ENCODE measurements at regions not wholly inside any gene's neighbourhood (a gene's known extent, or its start where the extent isn't known, plus 50 kb on each side); places are given as distances from the start of the nearest gene placed in this dataset.

DNA sequence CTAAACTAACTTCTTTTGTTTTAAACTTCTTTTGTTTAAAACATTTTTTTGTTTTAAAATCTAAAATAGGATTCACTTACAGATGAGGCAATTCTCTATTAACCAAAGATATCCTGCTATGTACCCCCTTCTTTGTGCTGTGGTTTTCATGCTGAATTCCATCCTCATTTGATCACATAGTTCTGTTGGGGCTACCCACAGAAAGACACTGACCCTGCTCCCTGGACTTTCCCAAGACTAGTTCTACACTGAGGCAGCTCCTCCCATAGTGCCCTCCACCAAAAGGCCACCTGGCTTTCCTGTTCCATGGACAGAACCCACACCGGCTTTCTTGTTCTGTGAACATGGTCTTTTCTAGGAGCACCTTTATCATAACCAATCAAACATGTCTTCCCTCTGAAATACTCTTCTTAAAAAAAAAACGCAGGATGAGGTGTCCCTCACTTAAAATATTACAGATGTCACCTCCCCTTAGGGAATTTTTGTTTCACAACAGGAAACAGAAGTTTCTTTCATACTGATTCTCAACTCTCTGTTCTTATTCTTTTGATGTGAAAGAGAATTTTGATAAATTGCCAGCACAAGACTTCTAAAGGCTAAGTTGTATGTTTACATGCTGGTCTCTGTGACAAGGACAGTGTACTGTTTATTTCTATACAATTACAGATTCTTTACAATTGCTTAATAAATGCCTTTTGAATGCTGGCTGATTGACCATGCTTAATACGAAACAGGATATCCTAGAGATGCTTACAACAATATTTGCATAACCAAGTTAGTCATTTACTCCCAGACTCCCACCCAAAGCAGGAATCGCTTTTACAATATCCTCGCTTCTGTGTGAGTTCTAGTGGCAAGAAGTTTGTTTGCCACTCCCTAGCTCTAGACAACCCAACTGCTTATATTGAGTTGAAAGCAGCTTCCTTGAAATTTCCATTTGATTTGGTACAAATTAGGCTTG is 300.4 kb downstream of the DTWD2 start:
- DNase-seq = no peak

DNA sequence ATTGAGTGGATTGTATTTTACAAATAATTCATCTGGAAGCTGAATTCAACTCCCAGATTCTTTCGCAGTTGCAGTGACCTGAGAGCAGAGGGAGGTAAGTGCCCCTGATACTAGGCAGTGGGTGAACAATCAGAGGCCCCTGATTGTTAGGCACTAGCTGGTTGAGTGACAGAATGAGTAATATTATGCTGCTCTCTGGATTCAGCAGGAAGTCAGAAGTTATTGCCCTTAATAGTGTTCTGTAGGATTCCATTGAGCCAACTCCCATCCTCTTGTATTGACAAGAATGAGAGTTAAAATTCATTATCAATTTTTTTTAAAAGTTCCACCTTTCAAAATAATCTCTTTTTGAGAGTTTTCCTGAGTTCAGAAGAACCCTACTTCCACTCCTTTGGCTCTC is 301.2 kb downstream of the DTWD2 start:
- no peak for DNase-seq

DNA sequence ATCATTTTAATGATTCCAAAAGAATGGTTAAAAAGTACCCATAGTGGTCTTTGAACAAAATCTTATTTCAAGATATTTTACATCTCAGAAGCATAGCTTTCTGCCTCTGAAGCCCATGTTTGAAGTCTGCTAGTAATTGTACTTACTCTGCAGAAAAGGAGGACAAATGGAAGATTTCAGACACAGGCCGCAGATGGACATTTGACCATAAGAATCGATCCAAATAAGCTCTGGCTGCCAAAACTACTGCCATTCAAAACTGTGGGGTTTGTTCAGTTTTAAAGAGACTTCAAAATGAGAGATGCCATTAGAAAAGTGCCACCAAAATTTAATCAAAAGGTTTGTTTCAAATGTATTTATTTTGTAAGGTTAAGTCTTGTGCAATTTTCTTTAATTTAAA is 306.7 kb downstream of the DTWD2 start:
- no peak for DNase-seq

DNA sequence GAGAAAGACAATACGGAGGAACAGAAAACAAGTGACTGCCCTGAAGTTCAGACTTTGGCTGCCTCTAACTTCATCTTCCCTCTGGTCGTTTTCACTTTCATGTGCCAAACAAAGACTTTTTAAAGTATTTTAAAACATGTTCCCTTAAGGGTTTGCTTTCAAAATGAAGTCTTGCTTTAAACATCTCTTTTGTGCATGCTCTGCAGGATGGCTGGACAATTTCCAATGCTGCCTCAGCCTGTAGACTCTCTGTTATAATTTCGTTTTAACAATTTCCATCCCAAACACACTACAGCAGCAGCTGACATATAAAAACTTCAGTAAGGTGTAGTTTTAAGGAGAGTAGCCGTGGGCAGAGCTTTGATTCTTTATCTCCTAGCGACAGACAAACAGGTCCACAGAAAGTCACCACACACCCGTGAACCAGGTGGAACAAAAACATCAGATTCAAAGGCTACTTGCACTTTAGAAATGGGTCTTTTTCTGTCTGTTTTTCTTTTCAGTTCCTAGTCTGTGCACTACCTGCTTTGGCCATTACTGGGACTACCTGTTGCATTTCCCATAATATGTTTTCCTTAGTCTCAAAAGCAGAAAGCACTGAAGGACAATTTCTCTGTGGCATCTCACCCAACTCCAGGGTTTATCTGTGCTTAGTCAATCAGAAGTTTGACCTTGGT is 308.9 kb downstream of the DTWD2 start:
- DNase-seq = no peak

DNA sequence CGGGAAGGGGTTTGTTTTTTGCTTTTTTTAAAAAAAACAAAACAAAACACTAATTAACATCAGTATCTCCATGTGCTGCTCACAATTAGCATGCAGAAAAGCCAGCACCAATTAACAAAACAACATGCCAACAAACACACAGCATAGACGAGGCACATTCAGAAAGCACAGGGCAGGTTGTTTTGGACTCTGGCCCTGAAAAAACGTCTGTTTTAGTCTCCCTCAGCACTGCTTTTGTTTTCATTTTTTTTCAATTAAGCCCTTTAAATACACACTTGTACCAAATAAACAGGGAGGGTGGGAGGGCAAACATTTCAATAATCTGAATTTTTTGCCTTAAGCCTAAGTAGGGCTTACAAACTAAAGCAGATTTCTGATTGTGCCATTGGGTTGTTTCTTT is 309.6 kb downstream of the DTWD2 start:
- DNase-seq = no peak

DNA sequence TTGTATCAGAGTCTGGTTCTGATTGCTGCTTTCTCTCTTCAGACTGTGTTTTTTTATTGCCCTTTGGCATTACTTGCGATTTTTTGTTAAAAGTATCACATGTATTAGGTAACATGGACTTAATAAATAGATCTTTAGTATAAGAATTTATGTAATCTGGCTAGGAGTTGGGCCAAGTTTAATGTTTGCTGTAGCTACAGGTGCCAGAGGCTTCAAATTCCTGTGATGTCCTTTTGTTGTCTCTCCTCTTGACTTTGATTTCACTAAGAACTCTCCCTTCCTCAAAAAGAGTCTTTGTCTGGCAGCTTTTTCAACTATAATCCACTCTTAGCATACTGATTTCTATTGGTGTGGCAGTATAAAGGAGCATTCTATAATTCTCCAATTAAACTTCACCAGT is 313.1 kb downstream of the DTWD2 start:
- DNase-seq = no peak

DNA sequence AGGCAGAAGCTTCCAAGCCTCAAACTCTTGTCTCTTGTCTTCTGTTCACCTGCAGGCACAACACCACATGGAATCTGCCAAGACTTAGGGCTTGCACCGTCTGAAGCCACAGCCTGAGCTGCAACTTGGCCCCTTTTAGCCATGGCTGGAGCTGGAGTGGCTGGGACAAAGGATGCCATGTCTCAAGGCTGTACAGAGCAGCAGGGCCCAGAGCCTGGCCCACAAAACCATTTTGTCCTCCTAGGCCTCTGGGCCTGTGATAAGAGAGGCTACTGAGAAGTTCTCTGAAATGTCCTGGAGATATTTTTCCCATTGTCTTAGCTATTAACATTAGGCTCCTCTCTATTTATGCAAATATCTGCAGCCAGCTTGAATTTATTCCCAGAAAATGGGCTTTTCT is 330.8 kb downstream of the DTWD2 start:
- DNase-seq = no peak

DNA sequence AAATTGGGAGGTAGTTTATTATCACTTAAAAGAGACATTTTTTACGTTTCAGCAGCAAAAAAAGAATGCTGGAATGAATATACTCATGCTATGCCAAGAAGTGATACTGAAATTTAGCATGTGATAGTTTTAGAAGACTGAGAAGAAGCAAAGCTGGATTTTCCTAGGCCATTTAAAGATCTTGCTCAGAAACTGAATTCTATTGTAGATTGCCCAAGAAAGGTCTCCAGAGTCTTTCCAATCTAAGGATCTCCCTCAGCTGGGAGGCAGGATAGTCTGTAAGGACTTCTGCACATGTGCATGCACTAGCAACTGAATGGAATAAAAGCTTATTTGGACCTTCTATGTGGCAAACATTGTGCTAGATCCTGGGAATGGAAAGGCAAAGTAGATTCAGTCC is 334.5 kb downstream of the DTWD2 start:
- DNase-seq = no peak

DNA sequence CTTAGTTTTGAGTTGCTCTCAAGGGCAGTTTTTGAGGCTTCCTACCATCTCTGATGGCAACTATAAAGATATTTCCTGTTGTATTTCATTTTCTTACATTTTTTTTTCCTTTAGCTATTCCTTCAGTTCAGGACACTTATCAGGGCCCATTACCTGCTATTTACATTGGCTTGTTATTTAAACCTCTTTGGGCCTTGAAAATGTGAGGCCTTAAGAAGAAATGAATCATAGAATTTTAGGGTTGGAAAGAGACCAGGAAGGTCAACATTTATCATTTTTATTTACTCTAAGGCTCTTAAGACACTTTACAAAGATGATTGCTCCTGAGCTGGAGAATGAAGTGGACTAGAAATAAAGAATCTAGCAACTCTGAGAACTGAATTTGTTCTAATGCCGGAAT is 335.2 kb downstream of the DTWD2 start:
- DNase-seq = no peak

DNA sequence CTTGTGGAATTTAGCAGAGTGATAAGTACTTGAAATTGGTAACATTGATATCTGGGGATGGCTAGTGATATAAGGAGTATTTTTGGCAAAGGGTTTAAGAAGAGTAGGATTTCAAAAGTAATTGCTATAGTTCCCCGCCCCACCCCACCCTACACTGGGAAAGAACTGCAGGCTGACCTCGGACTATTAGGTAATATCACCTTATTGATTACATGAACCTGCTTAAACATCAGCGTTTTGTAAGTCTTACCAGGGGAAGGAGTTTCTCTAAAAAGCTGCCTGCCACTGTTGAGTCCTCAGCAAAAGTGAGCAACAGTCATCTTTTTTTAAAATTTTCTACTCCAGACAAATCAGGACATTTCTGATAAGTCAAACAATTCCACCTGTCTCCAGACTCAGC is 337.3 kb downstream of the DTWD2 start:
- DNase-seq = no peak

DNA sequence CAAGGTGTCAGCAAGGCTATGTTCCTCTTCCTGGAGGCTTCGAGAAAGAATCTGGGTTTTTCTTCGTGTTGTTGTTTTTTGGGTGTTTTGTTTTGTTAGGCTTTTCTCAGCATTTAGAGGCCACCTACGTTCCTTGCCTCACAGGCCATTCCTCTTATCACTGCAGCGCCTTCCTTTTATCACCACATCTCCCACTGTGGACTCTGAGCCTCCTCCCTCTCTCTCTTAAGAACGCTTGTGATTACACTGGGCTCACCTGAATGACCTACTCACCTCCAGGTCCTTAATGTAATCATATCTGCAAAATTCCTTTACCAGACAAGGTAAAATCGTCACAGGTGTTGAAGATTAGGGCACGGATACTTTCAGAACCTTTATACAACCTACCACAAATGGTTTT is 340.8 kb downstream of the DTWD2 start:
- DNase-seq = no peak

DNA sequence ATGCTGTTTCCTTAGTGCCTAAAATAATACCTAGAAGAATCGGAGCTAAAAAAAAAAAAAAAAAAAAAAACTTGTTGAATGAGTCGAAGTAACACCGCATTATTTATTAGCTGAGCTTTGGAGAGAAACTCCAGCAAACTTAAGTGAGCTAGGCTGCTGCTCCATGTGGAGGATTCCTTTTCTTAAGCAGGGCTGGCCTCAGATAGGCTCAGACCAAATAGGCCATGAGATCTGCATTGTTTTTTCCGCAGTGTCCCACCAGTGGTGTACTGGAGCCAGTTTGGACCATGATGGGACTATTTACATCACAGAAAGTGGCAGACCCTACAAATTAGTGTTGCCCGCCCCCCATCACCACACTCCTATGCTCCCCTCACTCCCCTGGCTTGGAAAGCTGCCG is 341.4 kb downstream of the DTWD2 start:
- DNase-seq = no peak

DNA sequence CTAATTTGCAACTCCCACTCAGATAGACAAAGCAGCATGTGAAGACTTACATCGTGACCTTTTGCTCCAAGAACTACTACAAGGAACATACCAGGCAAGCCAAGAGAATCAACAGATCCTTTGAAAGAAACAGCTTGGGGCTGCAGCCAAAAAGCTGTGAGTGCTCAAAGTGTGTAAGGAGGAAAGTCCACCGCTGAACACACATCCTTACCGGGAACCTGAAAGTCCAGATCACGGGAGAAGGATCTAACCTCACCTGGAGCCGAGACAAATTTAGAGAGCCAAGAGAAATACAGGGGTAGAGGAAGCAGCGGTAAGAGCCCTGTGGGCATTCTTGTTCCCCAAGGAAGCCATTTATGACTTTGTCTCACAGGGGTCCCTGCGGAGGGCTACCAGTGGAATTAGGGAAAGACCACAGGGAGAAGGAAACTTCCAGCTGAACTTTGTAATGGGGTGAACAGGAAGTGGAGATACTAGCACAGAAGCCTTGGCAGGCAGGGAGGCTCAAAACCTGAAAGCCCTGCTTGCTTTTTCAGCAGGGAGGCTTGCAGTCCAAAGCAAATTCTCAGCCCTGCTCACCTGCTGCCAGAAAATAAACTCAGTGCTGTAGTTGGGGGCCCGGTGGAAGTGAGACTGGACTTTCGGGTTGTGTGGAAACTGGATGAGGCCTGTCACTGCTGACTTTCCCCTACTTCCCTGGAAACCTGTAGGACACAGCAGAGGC is 350.2 kb downstream of the DTWD2 start:
- no peak for DNase-seq

DNA sequence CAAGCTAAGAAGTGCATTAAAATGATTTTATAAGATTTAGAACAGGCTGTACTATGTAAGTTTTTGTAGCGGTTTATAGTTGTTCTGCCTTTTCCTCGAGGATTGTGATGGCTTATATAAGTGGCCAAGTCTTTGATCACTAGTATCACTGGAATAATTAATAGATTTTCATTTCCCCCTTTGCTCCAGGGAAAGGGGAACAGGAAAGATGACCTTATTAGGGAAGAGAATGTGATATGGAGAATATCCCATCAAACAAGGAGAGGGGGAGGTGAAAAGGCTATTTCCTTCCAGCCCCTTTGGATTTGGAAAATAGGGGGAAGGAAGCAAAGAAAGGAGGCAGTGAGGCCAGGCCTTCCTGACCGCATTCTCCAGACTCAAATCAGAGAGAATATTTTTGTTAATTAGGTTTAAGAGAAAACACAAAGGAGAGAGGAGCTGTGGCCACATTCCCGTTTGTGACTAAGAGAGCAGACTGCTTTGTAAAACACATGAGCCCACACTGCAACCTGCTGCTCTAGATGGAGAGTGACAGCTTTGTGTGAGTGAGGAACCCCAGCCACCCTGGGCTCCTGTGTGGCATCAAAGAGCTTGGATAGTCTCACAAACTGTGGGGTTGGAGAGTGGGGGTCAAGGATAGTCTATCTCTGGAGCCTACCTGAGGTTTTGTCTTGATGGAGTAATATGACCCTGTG is 359.5 kb downstream of the DTWD2 start:
- no peak for DNase-seq

DNA sequence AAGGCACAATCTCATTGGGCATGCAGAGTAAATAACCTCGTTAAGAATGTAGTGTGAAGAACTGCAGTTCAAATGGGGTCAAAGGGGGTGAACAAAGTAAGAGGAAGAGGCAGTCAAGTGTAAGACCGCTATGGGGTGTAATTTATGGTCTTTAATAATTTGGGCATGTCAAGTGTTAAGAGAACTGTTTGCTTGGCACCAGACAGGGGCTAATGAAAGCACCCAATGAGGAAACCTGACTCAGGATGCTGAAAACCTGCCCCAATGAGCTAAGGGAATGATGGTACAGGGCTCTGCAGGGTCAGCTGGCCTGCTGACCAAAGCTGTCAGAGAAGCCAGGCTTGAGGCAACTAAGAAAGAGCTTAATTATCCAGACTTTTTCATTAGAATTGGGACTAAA is 368.1 kb downstream of the DTWD2 start:
- no peak for DNase-seq

DNA sequence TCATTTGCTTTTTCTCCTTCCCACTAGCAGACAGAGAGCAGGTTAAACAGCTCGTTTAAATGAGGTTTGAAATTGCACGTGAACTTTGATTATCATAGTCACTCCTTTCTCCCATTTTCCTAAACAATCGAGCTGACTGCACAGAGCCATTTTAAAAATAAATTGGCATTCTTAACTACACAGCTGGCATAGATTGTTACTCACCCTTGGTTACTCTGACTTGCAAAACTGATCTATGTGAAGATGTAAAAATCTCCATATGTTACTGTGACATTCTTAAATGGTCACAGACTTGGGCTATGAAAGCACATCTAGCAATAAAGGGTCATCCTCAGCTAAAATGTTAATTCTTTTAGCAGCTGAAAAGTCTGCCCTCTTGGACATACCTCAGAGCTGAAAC is 368.5 kb downstream of the DTWD2 start:
- no peak for DNase-seq

DNA sequence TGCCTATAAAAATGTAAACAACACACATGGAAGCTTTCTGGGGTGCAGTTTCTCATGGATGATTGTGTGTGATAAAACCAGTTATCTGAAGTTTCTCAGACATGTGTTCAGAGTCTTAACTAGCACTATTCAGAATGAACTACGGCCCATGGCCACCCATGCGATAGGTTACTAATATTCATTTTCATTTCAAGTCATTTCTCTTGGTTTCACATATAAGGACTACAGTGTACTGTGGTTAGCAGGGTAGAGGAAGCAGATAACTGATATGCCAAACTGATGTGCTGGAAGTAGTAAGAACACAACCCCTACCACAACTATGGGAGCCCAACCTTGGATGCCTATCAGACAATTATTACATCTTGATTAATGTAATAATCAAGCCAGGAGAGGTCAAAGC is 372.1 kb downstream of the DTWD2 start:
- DNase-seq = no peak

DNA sequence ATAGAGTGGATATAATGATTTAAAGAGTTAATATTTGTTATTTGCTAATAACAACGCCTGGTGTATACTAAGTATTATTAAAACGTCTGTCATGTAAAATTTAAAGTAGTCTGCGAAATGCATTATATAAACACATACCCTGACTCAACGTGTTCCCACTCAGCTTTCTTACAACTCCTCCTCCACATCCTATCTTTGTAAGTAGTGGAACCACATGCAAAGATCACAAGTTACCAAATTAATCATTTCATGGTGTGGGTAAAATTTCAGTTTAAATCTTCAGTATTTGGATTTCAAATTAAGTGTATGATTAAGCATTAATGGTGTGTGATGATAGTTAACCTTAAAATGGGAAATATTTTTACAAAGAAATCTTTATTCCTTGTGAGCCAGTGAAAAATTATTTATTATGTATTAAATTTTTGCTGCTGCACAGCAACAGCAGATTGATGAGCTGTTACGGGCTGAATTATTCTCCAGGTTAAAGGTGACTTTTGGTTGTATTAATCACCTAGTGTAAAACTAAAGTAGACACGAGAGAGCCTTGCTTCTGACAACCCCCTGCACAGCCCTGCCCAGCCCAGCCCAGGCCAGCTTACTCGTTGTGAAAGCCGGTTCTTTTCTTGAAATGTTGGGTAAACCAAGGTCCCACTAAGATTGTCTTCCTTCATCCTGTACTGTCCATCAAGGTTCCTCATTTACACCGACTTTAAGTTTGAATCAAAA is 373.5 kb downstream of the DTWD2 start:
- no peak for DNase-seq

DNA sequence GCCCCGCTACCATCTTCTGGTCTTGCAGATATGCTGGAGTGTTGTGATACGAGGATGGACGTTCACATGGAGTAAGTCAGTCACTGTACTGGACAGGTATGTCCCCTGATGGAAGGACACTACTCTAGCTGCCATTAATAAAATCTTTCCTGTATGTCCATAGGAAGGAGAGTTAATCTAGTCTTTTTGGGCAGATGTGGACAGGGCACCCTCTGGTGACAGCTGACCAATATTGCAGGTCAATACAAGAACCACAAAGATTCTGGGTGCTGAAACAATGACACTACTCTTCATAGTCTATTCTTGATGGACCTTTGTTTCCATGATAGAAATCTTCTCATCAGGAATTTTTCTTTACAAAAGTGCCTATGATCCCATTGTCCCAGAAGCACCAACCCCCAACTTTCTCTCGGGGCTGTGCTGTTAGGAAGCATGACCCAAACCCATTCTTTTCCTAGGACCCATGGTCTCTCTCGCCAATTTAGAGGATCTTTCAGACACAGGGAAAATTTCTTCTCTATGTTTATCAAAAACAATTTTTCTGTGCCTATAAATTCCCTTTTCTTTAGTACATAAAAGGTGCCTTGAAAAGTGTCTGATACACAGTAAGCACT is 376.9 kb downstream of the DTWD2 start:
- DNase-seq = no peak

DNA sequence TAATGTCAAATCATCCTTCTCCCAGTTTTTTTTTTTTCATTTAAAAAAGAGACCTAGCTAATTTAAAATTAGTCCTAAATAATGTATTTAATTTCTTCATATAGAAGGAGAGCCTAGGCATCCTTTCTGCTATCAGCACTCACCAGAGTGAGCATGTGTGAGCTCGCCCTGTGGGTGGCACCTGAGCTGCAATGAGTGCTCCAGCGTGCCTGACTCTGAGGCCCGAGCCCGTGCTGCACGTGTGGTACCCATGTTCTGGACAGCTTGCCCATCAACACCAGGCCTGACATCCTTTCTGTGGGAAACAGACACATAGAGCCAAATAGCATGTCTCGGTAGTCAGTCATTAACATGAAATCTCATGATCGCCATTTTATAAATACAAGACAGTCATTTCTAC is 381.4 kb downstream of the DTWD2 start:
- DNase-seq = no peak

DNA sequence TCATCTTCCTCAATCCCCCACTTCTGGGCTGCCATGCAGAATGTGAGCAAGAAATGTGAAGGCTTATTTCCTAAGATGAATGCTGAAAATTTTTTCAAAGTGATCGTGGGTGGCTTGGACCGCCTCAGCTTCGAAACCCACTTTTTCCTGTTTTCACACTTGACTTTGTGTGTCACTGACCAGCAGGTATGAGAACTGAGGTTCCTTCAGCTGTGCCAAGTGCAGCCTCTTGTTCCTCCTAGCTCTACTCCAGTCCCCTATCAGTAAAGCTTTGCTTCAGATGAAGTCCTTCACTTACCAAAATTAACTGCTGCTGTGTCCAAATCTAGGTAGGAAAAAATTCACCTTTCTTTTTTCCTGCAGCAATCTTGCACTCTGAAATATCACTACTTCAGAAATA is 382.6 kb downstream of the DTWD2 start:
- DNase-seq = no peak

DNA sequence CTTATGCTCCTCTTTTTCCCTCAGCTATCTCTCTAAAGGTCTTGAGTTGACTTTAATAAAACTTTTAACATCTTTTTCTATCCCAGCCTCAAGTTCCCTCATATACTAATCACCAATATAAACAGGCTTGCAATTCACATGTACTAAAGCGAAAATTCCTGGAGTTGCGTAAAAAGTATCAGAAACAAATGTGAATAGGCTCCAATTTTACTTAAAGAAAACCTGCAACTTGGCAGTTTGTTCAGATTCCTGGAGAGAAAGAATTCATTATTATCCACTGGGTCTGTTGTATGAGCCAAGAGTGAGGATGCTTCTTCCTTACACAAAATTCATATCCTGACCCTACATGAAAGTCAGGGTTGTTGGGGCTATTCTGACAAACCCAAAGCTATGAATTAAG is 384.2 kb downstream of the DTWD2 start:
- DNase-seq = no peak
